ENCODE measurements at regions not wholly inside any gene's neighbourhood (a gene's known extent, or its start where the extent isn't known, plus 50 kb on each side); places are given as distances from the start of the nearest gene placed in this dataset.

GRCh38 chr2:192773044-192773443, 578.3 kb upstream of the TMEFF2 start:
- Histone ChIP-seq H3K4me3 (no peak overlapping the region), H3K9me3 (ENCODE audit: low read depth) (no peaks in the 10 kb centered on the region), H3K27ac (no peak overlapping the region), H3K4me1 (ENCODE audit: low read depth) (peaks cover 3% of the 10 kb centered on the region), H3K27me3 (no peaks in the 10 kb centered on the region), H3K36me3 (no peaks in the 10 kb centered on the region)
- TF ChIP-seq CTCF (IDR thresholded peaks at IDR 0.05; ENCODE audit: low read depth, low read length): no peak
- DNase-seq (ENCODE audit: low read depth in 1 of 2, low spot score in 1 of 2): peak in 1 of 2 donors; percentile 1

- Histone ChIP-seq H3K27ac (no peak overlapping the region), H3K27me3 (no peaks in the 10 kb centered on the region), H3K36me3 (no peaks in the 10 kb centered on the region), H3K4me3 (no peak overlapping the region), H3K4me1 (ENCODE audit: low read depth) (no peaks in the 10 kb centered on the region), H3K9me3 (ENCODE audit: low read depth) (no peaks in the 10 kb centered on the region)
- DNase-seq (ENCODE audit: low read depth in 1 of 2, low spot score in 1 of 2): peak; percentile 3 to 36
- TF ChIP-seq CTCF (IDR thresholded peaks at IDR 0.05; ENCODE audit: low read depth, low read length): no peak
Observed at GRCh38 chr2:192749611-192750200, 555.0 kb upstream of the TMEFF2 start.

GRCh38 chr2:192741889-192742288, 547.2 kb upstream of the TMEFF2 start:
- no peaks in the 10 kb centered on the region for H3K4me1 ChIP-seq (ENCODE audit: low read depth)
- H3K27me3 ChIP-seq: no peaks in the 10 kb centered on the region
- H3K36me3 ChIP-seq: no peaks in the 10 kb centered on the region
- DNase-seq (ENCODE audit: low read depth in 1 of 2, low spot score in 1 of 2): peak; percentile 2 to 50
- H3K9me3 ChIP-seq (ENCODE audit: low read depth): no peaks in the 10 kb centered on the region
- no peak overlapping the region for H3K27ac ChIP-seq
- TF ChIP-seq CTCF (IDR thresholded peaks at IDR 0.05; ENCODE audit: low read depth, low read length): peak; percentile 10
- no peak overlapping the region for H3K4me3 ChIP-seq

- H3K4me3 ChIP-seq: no peak overlapping the region
- no peaks in the 10 kb centered on the region for H3K4me1 ChIP-seq (ENCODE audit: low read depth)
- no peak overlapping the region for H3K27ac ChIP-seq
- H3K36me3 ChIP-seq: no peaks in the 10 kb centered on the region
- no peaks in the 10 kb centered on the region for H3K27me3 ChIP-seq
- TF ChIP-seq CTCF (IDR thresholded peaks at IDR 0.05; ENCODE audit: low read depth, low read length): no peak
- H3K9me3 ChIP-seq (ENCODE audit: low read depth): no peaks in the 10 kb centered on the region
- no peak for DNase-seq (ENCODE audit: low read depth in 1 of 2, low spot score in 1 of 2)
Observed at GRCh38 chr2:192735447-192735846, 540.7 kb upstream of the TMEFF2 start.

- H3K4me1 ChIP-seq (ENCODE audit: low read depth): no peaks in the 10 kb centered on the region
- no peaks in the 10 kb centered on the region for H3K9me3 ChIP-seq (ENCODE audit: low read depth)
- no peaks in the 10 kb centered on the region for H3K27me3 ChIP-seq
- no peaks in the 10 kb centered on the region for H3K36me3 ChIP-seq
- TF ChIP-seq CTCF (IDR thresholded peaks at IDR 0.05; ENCODE audit: low read depth, low read length): no peak
- no peak overlapping the region for H3K4me3 ChIP-seq
- H3K27ac ChIP-seq: no peak overlapping the region
- no peak for DNase-seq (ENCODE audit: low read depth in 1 of 2, low spot score in 1 of 2)
Observed at GRCh38 chr2:192729369-192729768, 534.6 kb upstream of the TMEFF2 start.
